Head of caudate nucleus (tissue), 42 donors: ENCODE measurements at regions not wholly inside any gene's neighbourhood (a gene's known extent, or its start where the extent isn't known, plus 50 kb on each side); places are given as distances from the start of the nearest gene placed in this dataset.
A peak's percentile ranks its signal among the peaks of the same experiment; 100 is the strongest.
"Not testable (repeated sequence)": the region's sequence is repeated elsewhere in the genome, so short reads cannot be mapped to it uniquely, and the experiment has no call there.

Experiments used
- DNase-seq, 42 donors: peaks; one replicate each; pipeline versions ENCODE4 v3.0.0 to v3.0.0-alpha.2; 2020 to 2021; ENCODE audit warnings: mixed read lengths in 7 of 42
- intact Hi-C: fragments of 100-400 bp; cut with DNase I; formaldehyde crosslinking; loops from one replicate; pipeline ENCODE4 v1.15.0; 2022

- intact Hi-C loops, result no loop called here
- DNase-seq, result peak in 3 of 42 donors; percentile 15 to 22 (median 15)
Observed at GRCh38 chr10:8325024-8325980, 270.8 kb downstream of the GATA3 start.

GRCh38 chr10:8326396-8327139 is 272.1 kb downstream of the GATA3 start:
- intact Hi-C loops, result no loop called here
- DNase-seq, result no peak

GRCh38 chr10:8327140-8327423 is 272.6 kb downstream of the GATA3 start:
- intact Hi-C loops, result no loop called here

GRCh38 chr10:8331387-8331786 is 276.9 kb downstream of the GATA3 start:
- no peak for DNase-seq
- intact Hi-C loops, result no loop called here

More at GRCh38 chr10:8327140-8327423, 272.6 kb downstream of the GATA3 start:
- no peak for DNase-seq

- intact Hi-C loops, result no loop called here
- peak; percentile 3 to 71 (median 36) for DNase-seq
Observed at GRCh38 chr10:8331896-8332729, 277.6 kb downstream of the GATA3 start.

GRCh38 chr10:8332730-8333111 is 278.2 kb downstream of the GATA3 start:
- DNase-seq, result no peak
- intact Hi-C loops, result no loop called here

GRCh38 chr10:8334631-8335030 is 280.1 kb downstream of the GATA3 start:
- intact Hi-C loops, result no loop called here
- DNase-seq, result no peak

GRCh38 chr10:8336629-8337331 is 282.3 kb downstream of the GATA3 start:
- intact Hi-C loops, result no loop called here
- no peak for DNase-seq

- DNase-seq, result no peak
Observed at GRCh38 chr10:8337332-8337651, 282.8 kb downstream of the GATA3 start.

GRCh38 chr10:8338177-8338766 is 283.8 kb downstream of the GATA3 start:
- intact Hi-C loops, result no loop called here
- DNase-seq, result no peak

More at GRCh38 chr10:8337332-8337651, 282.8 kb downstream of the GATA3 start:
- intact Hi-C loops, result no loop called here

GRCh38 chr10:8344756-8345155 is 290.3 kb downstream of the GATA3 start:
- intact Hi-C loops, result no loop called here
- DNase-seq, result no peak

GRCh38 chr10:8346861-8347260 is 292.4 kb downstream of the GATA3 start:
- DNase-seq, result no peak
- intact Hi-C loops, result no loop called here

- intact Hi-C loops, DNase-seq: not testable (repeated sequence)
Observed at GRCh38 chr10:8347614-8348013, 293.1 kb downstream of the GATA3 start.

GRCh38 chr10:8349610-8350249 is 295.2 kb downstream of the GATA3 start:
- no peak for DNase-seq
- intact Hi-C loops, result no loop called here

- DNase-seq, result no peak
- intact Hi-C loops, result no loop called here
Observed at GRCh38 chr10:8350250-8350967, 295.9 kb downstream of the GATA3 start.

GRCh38 chr10:8352171-8353075 is 297.9 kb downstream of the GATA3 start:
- DNase-seq, result no peak

GRCh38 chr10:8356283-8356682 is 301.8 kb downstream of the GATA3 start:
- no peak for DNase-seq
- intact Hi-C loops, result no loop called here

More at GRCh38 chr10:8352171-8353075, 297.9 kb downstream of the GATA3 start:
- intact Hi-C loops, result no loop called here
